Peyer's patch (tissue), 4 donors: ENCODE measurements at regions not wholly inside any gene's neighbourhood (a gene's known extent, or its start where the extent isn't known, plus 50 kb on each side); places are given as distances from the start of the nearest gene placed in this dataset.

ENCODE experiments used
- CTCF ChIP-seq, 6 experiments: fragments of 450-650 bp in 4 of 6; fragments of 200-600 bp in 2 of 6; sonication (generic) in 1 of 6; IDR thresholded peaks; one replicate each; pipeline ENCODE4 v1.5.1; 2017 to 2019; ENCODE audit warnings: antibody characterized with exemption in 6 of 6, mild to moderate bottlenecking in 3 of 6, moderate library complexity in 1 of 6
- POLR2A ChIP-seq, 2 donors: fragments of 450-650 bp; IDR thresholded peaks; one replicate each; pipeline ENCODE4 v1.5.1; 2017; ENCODE audit warnings: antibody characterized with exemption in 2 of 2, mild to moderate bottlenecking in 2 of 2, moderate library complexity in 2 of 2

GRCh38 chr2:189253836-189254235, 74.3 kb upstream of the COL5A2 start:
- TF ChIP-seq CTCF (IDR thresholded peaks at IDR 0.05), result no peak
- TF ChIP-seq POLR2A (IDR thresholded peaks at IDR 0.05), result no peak
